SJSA1 (cell line): ENCODE measurements at regions not wholly inside any gene's neighbourhood (a gene's known extent, or its start where the extent isn't known, plus 50 kb on each side); places are given as distances from the start of the nearest gene placed in this dataset.

Experiments used
- DNase-seq, 2 experiments: peaks; one replicate each; pipeline ENCODE4 v3.0.0-alpha.2; 2015 to 2020; ENCODE audit warnings: low spot score in 2 of 2, low read depth in 1 of 2
- H3K27ac ChIP-seq: fragments of 250-450 bp; sonication (Bioruptor Pico); 2 replicates; pipeline ENCODE4 v1.5.1; 2020; ENCODE audit warnings: mild to moderate bottlenecking, moderate library complexity
- H3K27me3 ChIP-seq: fragments of 250-450 bp; sonication (Bioruptor Pico); replicated peaks from 2 replicates; pipeline ENCODE4 v1.5.1; 2020; ENCODE audit warnings: mild to moderate bottlenecking, moderate library complexity
- H3K36me3 ChIP-seq: fragments of 250-450 bp; sonication (Bioruptor Pico); 2 replicates; pipeline ENCODE4 v1.5.1; 2020; ENCODE audit warnings: mild to moderate bottlenecking
- H3K4me1 ChIP-seq: fragments of 250-450 bp; sonication (Bioruptor Pico); replicated peaks from 2 replicates; pipeline ENCODE4 v1.6.1; 2021; ENCODE audit warnings: mild to moderate bottlenecking
- H3K4me3 ChIP-seq: fragments of 250-450 bp; sonication (Bioruptor Pico); 2 replicates; pipeline ENCODE4 v1.5.1; 2020; ENCODE audit warnings: mild to moderate bottlenecking
- H3K9me3 ChIP-seq: fragments of 250-450 bp; sonication (Bioruptor Pico); replicated peaks from 2 replicates; pipeline ENCODE4 v1.5.1; 2020; ENCODE audit warnings: mild to moderate bottlenecking

- H3K27me3 ChIP-seq = no peaks in the 10 kb centered on the region
- no peak overlapping the region for H3K4me3 ChIP-seq
- no peaks in the 10 kb centered on the region for H3K36me3 ChIP-seq
- H3K4me1 ChIP-seq = peaks cover 12% of the 10 kb centered on the region
- peak in 1 of 2 experiments; percentile 32 for DNase-seq
- H3K9me3 ChIP-seq = no peaks in the 10 kb centered on the region
- peak overlapping the region; percentile 37 for H3K27ac ChIP-seq
Measured at GRCh38 chrX:63513825-63514568, 162.9 kb upstream of the SPIN4 start.

- no peaks in the 10 kb centered on the region for H3K36me3 ChIP-seq
- DNase-seq = no peak
- H3K9me3 ChIP-seq = no peaks in the 10 kb centered on the region
- peaks cover 12% of the 10 kb centered on the region for H3K4me1 ChIP-seq
- H3K27ac ChIP-seq = no peak overlapping the region
- no peaks in the 10 kb centered on the region for H3K27me3 ChIP-seq
- no peak overlapping the region for H3K4me3 ChIP-seq
Measured at GRCh38 chrX:63511361-63511760, 160.2 kb upstream of the SPIN4 start.

GRCh38 chrX:63508668-63509067 lies 157.5 kb upstream of the SPIN4 start:
- Histone ChIP-seq H3K4me3 (no peak overlapping the region), H3K36me3 (no peaks in the 10 kb centered on the region), H3K27ac (no peak overlapping the region), H3K27me3 (no peaks in the 10 kb centered on the region), H3K9me3 (no peaks in the 10 kb centered on the region), H3K4me1 (peaks cover 8% of the 10 kb centered on the region)
- no peak for DNase-seq

- H3K4me1 ChIP-seq = peaks cover 11% of the 10 kb centered on the region; the same call in 1 of the 2 replicates
- peak in 1 of 2 experiments; percentile 25 for DNase-seq
Measured at GRCh38 chrX:63506320-63506719, 155.2 kb upstream of the SPIN4 start.

GRCh38 chrX:63503541-63503940 lies 152.4 kb upstream of the SPIN4 start:
- Histone ChIP-seq H3K27me3 (no peaks in the 10 kb centered on the region), H3K4me1 (peaks cover 11% of the 10 kb centered on the region; the same call in 1 of the 2 replicates), H3K9me3 (no peaks in the 10 kb centered on the region), H3K36me3 (no peaks in the 10 kb centered on the region), H3K4me3 (no peak overlapping the region), H3K27ac (peak overlapping the region; percentile 49; the same call in 1 of the 2 replicates)
- DNase-seq = peak in 1 of 2 experiments; percentile 54

More at GRCh38 chrX:63506320-63506719, 155.2 kb upstream of the SPIN4 start:
- Histone ChIP-seq H3K27ac (no peak overlapping the region), H3K4me3 (no peak overlapping the region), H3K9me3 (no peaks in the 10 kb centered on the region), H3K27me3 (no peaks in the 10 kb centered on the region), H3K36me3 (no peaks in the 10 kb centered on the region)

- H3K9me3 ChIP-seq = no peaks in the 10 kb centered on the region
- no peaks in the 10 kb centered on the region for H3K4me1 ChIP-seq
- H3K4me3 ChIP-seq = no peak overlapping the region
- no peaks in the 10 kb centered on the region for H3K36me3 ChIP-seq
- no peak overlapping the region for H3K27ac ChIP-seq
- no peaks in the 10 kb centered on the region for H3K27me3 ChIP-seq
- DNase-seq = no peak
Measured at GRCh38 chrX:63488546-63489373, 137.6 kb upstream of the SPIN4 start.

- no peak overlapping the region for H3K27ac ChIP-seq
- no peaks in the 10 kb centered on the region for H3K36me3 ChIP-seq
- peak in 1 of 2 experiments; percentile 1 for DNase-seq
- no peak overlapping the region for H3K4me3 ChIP-seq
- H3K4me1 ChIP-seq = no peaks in the 10 kb centered on the region
- no peaks in the 10 kb centered on the region for H3K9me3 ChIP-seq
- no peaks in the 10 kb centered on the region for H3K27me3 ChIP-seq
Measured at GRCh38 chrX:63475200-63475599, 124.1 kb upstream of the SPIN4 start.

- no peaks in the 10 kb centered on the region for H3K36me3 ChIP-seq
- no peaks in the 10 kb centered on the region for H3K9me3 ChIP-seq
- no peak overlapping the region for H3K4me3 ChIP-seq
- no peaks in the 10 kb centered on the region for H3K27me3 ChIP-seq
- H3K27ac ChIP-seq = no peak overlapping the region
- no peaks in the 10 kb centered on the region for H3K4me1 ChIP-seq
- DNase-seq = no peak
Measured at GRCh38 chrX:63471004-63471403, 119.9 kb upstream of the SPIN4 start.

- Histone ChIP-seq H3K4me3 (no peak overlapping the region), H3K9me3 (no peaks in the 10 kb centered on the region), H3K27ac (no peak overlapping the region), H3K27me3 (no peaks in the 10 kb centered on the region), H3K4me1 (no peaks in the 10 kb centered on the region), H3K36me3 (no peaks in the 10 kb centered on the region)
- DNase-seq = no peak
Measured at GRCh38 chrX:63470506-63470905, 119.4 kb upstream of the SPIN4 start.

GRCh38 chrX:63466690-63467089 lies 115.6 kb upstream of the SPIN4 start:
- Histone ChIP-seq H3K27ac (no peak overlapping the region), H3K27me3 (no peaks in the 10 kb centered on the region), H3K4me3 (no peak overlapping the region), H3K36me3 (no peaks in the 10 kb centered on the region), H3K4me1 (no peaks in the 10 kb centered on the region), H3K9me3 (no peaks in the 10 kb centered on the region)
- DNase-seq = no peak

- H3K9me3 ChIP-seq = no peaks in the 10 kb centered on the region
- H3K27ac ChIP-seq = no peak overlapping the region
- no peak for DNase-seq
- H3K36me3 ChIP-seq = no peaks in the 10 kb centered on the region
- no peak overlapping the region for H3K4me3 ChIP-seq
- no peaks in the 10 kb centered on the region for H3K4me1 ChIP-seq
- H3K27me3 ChIP-seq = no peaks in the 10 kb centered on the region
Measured at GRCh38 chrX:63458981-63459380, 107.8 kb upstream of the SPIN4 start.

GRCh38 chrX:63453571-63453970 lies 102.4 kb upstream of the SPIN4 start:
- Histone ChIP-seq H3K9me3 (no peaks in the 10 kb centered on the region), H3K27ac (no peak overlapping the region), H3K4me3 (no peak overlapping the region), H3K36me3 (no peaks in the 10 kb centered on the region), H3K4me1 (no peaks in the 10 kb centered on the region), H3K27me3 (no peaks in the 10 kb centered on the region)
- no peak for DNase-seq

GRCh38 chrX:63441717-63442116 lies 90.6 kb upstream of the SPIN4 start:
- no peaks in the 10 kb centered on the region for H3K9me3 ChIP-seq
- no peak overlapping the region for H3K27ac ChIP-seq
- no peaks in the 10 kb centered on the region for H3K4me1 ChIP-seq
- no peaks in the 10 kb centered on the region for H3K27me3 ChIP-seq
- DNase-seq = no peak
- no peaks in the 10 kb centered on the region for H3K36me3 ChIP-seq
- no peak overlapping the region for H3K4me3 ChIP-seq

GRCh38 chrX:63439580-63439979 lies 88.4 kb upstream of the SPIN4 start:
- Histone ChIP-seq H3K9me3 (no peaks in the 10 kb centered on the region), H3K27ac (no peak overlapping the region), H3K36me3 (no peaks in the 10 kb centered on the region), H3K4me3 (no peak overlapping the region), H3K27me3 (no peaks in the 10 kb centered on the region), H3K4me1 (no peaks in the 10 kb centered on the region)
- DNase-seq = no peak
